K562 (cell line): ENCODE measurements at regions not wholly inside any gene's neighbourhood (a gene's known extent, or its start where the extent isn't known, plus 50 kb on each side); places are given as distances from the start of the nearest gene placed in this dataset.

ENCODE experiments used
- ATAC-seq: fragments of 200-7000 bp; cut with Tn5 transposase; 3 replicates; pipeline ENCODE4 v1.9.1; 2020; ENCODE audit warnings: moderate library complexity
- BruUV-seq: library from RNA; stranded (reverse); fragments of 400-500 nt; replicated peaks from 2 replicates; lab custom pipeline; 2021; lab: Mats Ljungman, UMichigan
- CTCF ChIA-PET: fragments of 300-600 bp; formaldehyde crosslinking; extraction: SDS; loops from one replicate; lab custom pipeline; 2021; ENCODE audit warnings: low intra/inter-chr PET ratio; lab: Yijun Ruan, JAX
- POLR2A ChIA-PET: fragments of 300-600, 350-650 bp; sonication (Branson Sonifier 250); formaldehyde crosslinking; extraction: SDS; loops from one replicate; lab custom pipeline; 2021; ENCODE audit warnings: antibody characterized with exemption, inconsistent platforms; lab: Yijun Ruan, JAX
- DNase-seq, 4 experiments: peaks; one replicate each; pipeline versions ENCODE4 v3.0.0 to v3.0.0-alpha.2; 2011 to 2018; ENCODE audit warnings: low spot score in 3 of 4, mixed read lengths in 3 of 4; ENCODE audit errors: extremely low read depth in 1 of 4
- FAIRE-seq: peaks from 2 replicates; lab custom pipeline; 2011; peaks lifted over from hg19 to GRCh38; lab: Jason Lieb, UNC
- H2AFZ ChIP-seq: 2 replicates; pipeline ENCODE4 v1.6.0; 2011; ENCODE audit warnings: low read depth, low read length, control low read depth, inconsistent platforms
- H3K27ac ChIP-seq: fragments of 200-600 bp; 3 replicates; pipeline ENCODE4 v1.8.0; 2011; ENCODE audit warnings: low read depth, mild to moderate bottlenecking, control low read depth, inconsistent platforms, low read length, moderate library complexity, mixed read lengths; ENCODE audit errors: extremely low read depth
- H3K27me3 ChIP-seq, 2 experiments: fragments of 300-600 bp in 1 of 2; 2 replicates in 1 of 2; 3 replicates in 1 of 2; pipeline versions ENCODE4 v1.6.0 to v1.8.0; 2011; ENCODE audit warnings: inconsistent platforms in 2 of 2, low read length in 2 of 2, mild to moderate bottlenecking in 1 of 2, mixed read lengths in 1 of 2, moderate library complexity in 1 of 2; ENCODE audit not compliant: control insufficient read depth in 2 of 2, insufficient read depth in 2 of 2
- H3K36me3 ChIP-seq: fragments of 300-600 bp; 3 replicates; pipeline ENCODE4 v1.8.0; 2011; ENCODE audit warnings: mild to moderate bottlenecking, low read length, inconsistent platforms; ENCODE audit not compliant: control insufficient read depth, insufficient read depth
- H3K4me1 ChIP-seq, 2 experiments: fragments of 200-600 bp in 1 of 2; replicated peaks in 1 of 2; 2 replicates in 1 of 2; 3 replicates in 1 of 2; pipeline versions ENCODE4 v1.5.1 to v1.8.0; 2011; ENCODE audit warnings: inconsistent platforms in 2 of 2, low read length in 2 of 2, mild to moderate bottlenecking in 1 of 2, mixed read lengths in 1 of 2, moderate library complexity in 1 of 2; ENCODE audit not compliant: control insufficient read depth in 2 of 2, insufficient read depth in 2 of 2
- H3K4me2 ChIP-seq: 2 replicates; pipeline ENCODE4 v1.6.1; 2011; ENCODE audit warnings: low read length, control low read depth, inconsistent platforms, mixed read lengths; ENCODE audit not compliant: insufficient read depth
- H3K4me3 ChIP-seq: fragments of 200-600 bp; sonication (generic), shearing (Covaris generic); 2 replicates; pipeline ENCODE4 v1.5.1; 2016; ENCODE audit warnings: control low read depth, inconsistent platforms
- H3K79me2 ChIP-seq: fragments of 200-600 bp; 3 replicates; pipeline ENCODE4 v1.8.0; 2011; ENCODE audit warnings: low read length, inconsistent platforms; ENCODE audit not compliant: control insufficient read depth, insufficient read depth
- H3K9ac ChIP-seq, 2 experiments: 2 replicates each; pipeline versions ENCODE4 v1.6.0 to v1.6.1; 2011; ENCODE audit warnings: low read depth in 2 of 2, low read length in 2 of 2, control low read depth in 1 of 2, inconsistent platforms in 1 of 2, mild to moderate bottlenecking in 1 of 2, mixed read lengths in 1 of 2; ENCODE audit not compliant: insufficient read depth in 1 of 2
- H3K9me1 ChIP-seq: one replicate; pipeline ENCODE4 v1.6.0; 2011; ENCODE audit warnings: inconsistent platforms, mild to moderate bottlenecking, low read length, moderate library complexity; ENCODE audit not compliant: control insufficient read depth, insufficient read depth
- H3K9me3 ChIP-seq: replicated peaks from 2 replicates; pipeline ENCODE4 v1.5.1; 2011; ENCODE audit warnings: low read depth, low read length, inconsistent platforms; ENCODE audit not compliant: control insufficient read depth, insufficient read depth
- H4K20me1 ChIP-seq: replicated peaks from 2 replicates; pipeline ENCODE4 v1.6.1; 2011; ENCODE audit warnings: low read length, inconsistent platforms, mixed read lengths; ENCODE audit not compliant: control insufficient read depth, insufficient read depth
- ETV6 ChIP-seq, 3 experiments: fragments of 150-350 bp in 1 of 3; sonication (generic) in 1 of 3; formaldehyde crosslinking in 1 of 3; IDR thresholded peaks; 2 replicates each; pipeline versions ENCODE4 v1.6.1 to v1.8.0; 2014 to 2022; ENCODE audit warnings: borderline replicate concordance in 2 of 3, low read depth in 2 of 3, antibody characterized with exemption in 1 of 3, low read length in 1 of 3, mild to moderate bottlenecking in 1 of 3, missing genetic modification reagents in 1 of 3
- KDM5B ChIP-seq: fragments of 200-600 bp; sonication (generic); IDR thresholded peaks from 2 replicates; pipeline ENCODE4 v1.6.1; 2012; ENCODE audit warnings: low read depth, mild to moderate bottlenecking, moderate library complexity, low read length, control low read depth, inconsistent platforms; ENCODE audit not compliant: insufficient replicate concordance
- KLF13 ChIP-seq: fragments of 450-650 bp; IDR thresholded peaks from 2 replicates; pipeline ENCODE4 v1.6.1; 2016; ENCODE audit warnings: missing genetic modification characterization, low read depth, mild to moderate bottlenecking, missing compliant biosample characterization, moderate library complexity, borderline replicate concordance
- NR4A1 ChIP-seq, 2 experiments: fragments of 250-450 bp in 1 of 2; fragments of 450-650 bp in 1 of 2; sonication (Bioruptor Pico) in 1 of 2; IDR thresholded peaks; 2 replicates each; pipeline versions ENCODE4 v1.4.0 to v1.6.1; 2016 to 2020; ENCODE audit warnings: mild to moderate bottlenecking in 2 of 2, missing compliant biosample characterization in 1 of 2, missing genetic modification characterization in 1 of 2, moderate library complexity in 1 of 2
- PCBP2 ChIP-seq: fragments of 200-400 bp; formaldehyde crosslinking; IDR thresholded peaks from 2 replicates; pipeline ENCODE4 v1.6.1; 2018; ENCODE audit warnings: low read length, low read depth, mild to moderate bottlenecking, moderate library complexity; ENCODE audit not compliant: poor library complexity, severe bottlenecking
- SRSF1 ChIP-seq: fragments of 200-400 bp; formaldehyde crosslinking; IDR thresholded peaks from 2 replicates; pipeline ENCODE4 v1.6.1; 2017; ENCODE audit warnings: mild to moderate bottlenecking, low read depth, low read length, moderate library complexity
- TFE3 ChIP-seq: fragments of 450-650 bp; formaldehyde crosslinking; IDR thresholded peaks from 2 replicates; pipeline ENCODE4 v1.4.0; 2020; ENCODE audit warnings: mild to moderate bottlenecking, mixed read lengths
- ZNF311 ChIP-seq: fragments of 250-450 bp; sonication (Bioruptor Pico); IDR thresholded peaks from 2 replicates; pipeline ENCODE4 v1.4.0; 2020; ENCODE audit warnings: mild to moderate bottlenecking, moderate library complexity
- ZNF384 ChIP-seq: IDR thresholded peaks from 2 replicates; pipeline ENCODE4 v1.6.1; 2012; ENCODE audit warnings: low read depth, low read length, improper control_type of control experiment
- ZNF592 ChIP-seq: fragments of 450-650 bp; IDR thresholded peaks from 2 replicates; pipeline ENCODE4 v1.6.1; 2017; ENCODE audit warnings: antibody characterized with exemption, mild to moderate bottlenecking
- WGBS: fragments of 100-300 bp; shearing (Covaris generic); methylation state at CpG from one replicate; pipeline ENCODE4 v1.1.6; 2016; ENCODE audit warnings: low coverage, mixed read lengths; ENCODE audit not compliant: insufficient coverage; ENCODE audit errors: missing lambda C conversion rate; 5-methylcytosine and 5-hydroxymethylcytosine counted together
- in situ Hi-C: fragments of 300-500 bp; cut with MboI; formaldehyde crosslinking; loops from 4 replicates; pipeline ENCODE4 v1.15.0; 2018; ENCODE audit warnings: inconsistent platforms, mixed read lengths
- intact Hi-C: fragments of 100-400 bp; cut with micrococcal nuclease; formaldehyde crosslinking; loops from 2 replicates; pipeline ENCODE4 v1.14.2; 2022

DNA sequence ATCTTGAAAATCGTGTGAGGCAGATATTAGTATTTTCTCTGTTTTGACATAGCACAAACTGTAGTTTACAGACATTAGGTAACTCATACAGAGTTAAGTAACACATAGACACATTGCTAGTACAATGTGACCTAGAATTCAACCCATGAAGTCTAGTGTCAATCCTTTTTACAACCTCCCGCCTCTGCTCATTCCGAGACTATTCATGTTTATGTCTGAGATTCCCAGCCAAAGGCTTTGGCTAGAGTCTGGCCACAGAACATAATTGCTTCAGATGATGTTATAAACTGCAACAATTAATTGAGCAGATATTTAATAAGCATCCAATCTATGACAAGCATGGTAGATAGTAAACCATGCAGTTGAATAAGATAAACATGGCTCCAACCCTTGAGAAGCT is 841.0 kb downstream of the STIM2 start:
- intact Hi-C loops (no loop called here), in situ Hi-C loops (no loop called here)
- Histone ChIP-seq H3K4me2 (no peak overlapping the region), H3K4me3 (no peak overlapping the region), H4K20me1 (no peaks in the 10 kb centered on the region), H3K27me3 (no peaks in the 10 kb centered on the region), H3K9me3 (no peaks in the 10 kb centered on the region), H3K4me1 (no peaks in the 10 kb centered on the region), H3K79me2 (no peaks in the 10 kb centered on the region), H3K36me3 (no peaks in the 10 kb centered on the region), H3K27ac (no peak overlapping the region), H3K9ac (no peak overlapping the region), H3K9me1 (no peaks in the 10 kb centered on the region), H2AFZ (no peak overlapping the region)
- FAIRE-seq (no peak), DNase-seq (no peak), ATAC-seq (no peak)
- TF ChIP-seq ZNF311 (CRISPR knock-in tag) = no peak
- no peak for TF ChIP-seq ZNF592
- TF ChIP-seq ZNF384 = no peak
- no peak for TF ChIP-seq ETV6 (IDR thresholded peaks at IDR 0.05; ENCODE audit: borderline replicate concordance in 1 of 2, low read depth in 2 of 2, low read length in 1 of 2)
- TF ChIP-seq ETV6 (CRISPR knock-in tag; IDR thresholded peaks at IDR 0.05; ENCODE audit: borderline replicate concordance) = no peak
- no peak for TF ChIP-seq SRSF1
- TF ChIP-seq PCBP2 = no peak
- no peak for TF ChIP-seq KLF13 (tag)
- TF ChIP-seq TFE3 (CRISPR knock-in tag) = no peak
- TF ChIP-seq NR4A1 (CRISPR knock-in tag; IDR thresholded peaks at IDR 0.05) = no peak
- no peak for TF ChIP-seq NR4A1 (tag; IDR thresholded peaks at IDR 0.05)
- no peak for TF ChIP-seq KDM5B
- no TSS peak for BruUV-seq
- CTCF ChIA-PET = no interaction called here
- 3% methylated on average over 3 of the region's 3 CpGs for WGBS
- POLR2A ChIA-PET = no interaction called here
